GM19452 (cell line): ENCODE measurements at regions not wholly inside any gene's neighbourhood (a gene's known extent, or its start where the extent isn't known, plus 50 kb on each side); places are given as distances from the start of the nearest gene placed in this dataset.
"Not testable (repeated sequence)": the region's sequence is repeated elsewhere in the genome, so short reads cannot be mapped to it uniquely, and the experiment has no call there.

ENCODE experiments used
- ATAC-seq: cut with Tn5 transposase; IDR thresholded peaks from one replicate; pipeline ENCODE4 v1.9.1; 2021; ENCODE audit not compliant: unreplicated experiment

DNA sequence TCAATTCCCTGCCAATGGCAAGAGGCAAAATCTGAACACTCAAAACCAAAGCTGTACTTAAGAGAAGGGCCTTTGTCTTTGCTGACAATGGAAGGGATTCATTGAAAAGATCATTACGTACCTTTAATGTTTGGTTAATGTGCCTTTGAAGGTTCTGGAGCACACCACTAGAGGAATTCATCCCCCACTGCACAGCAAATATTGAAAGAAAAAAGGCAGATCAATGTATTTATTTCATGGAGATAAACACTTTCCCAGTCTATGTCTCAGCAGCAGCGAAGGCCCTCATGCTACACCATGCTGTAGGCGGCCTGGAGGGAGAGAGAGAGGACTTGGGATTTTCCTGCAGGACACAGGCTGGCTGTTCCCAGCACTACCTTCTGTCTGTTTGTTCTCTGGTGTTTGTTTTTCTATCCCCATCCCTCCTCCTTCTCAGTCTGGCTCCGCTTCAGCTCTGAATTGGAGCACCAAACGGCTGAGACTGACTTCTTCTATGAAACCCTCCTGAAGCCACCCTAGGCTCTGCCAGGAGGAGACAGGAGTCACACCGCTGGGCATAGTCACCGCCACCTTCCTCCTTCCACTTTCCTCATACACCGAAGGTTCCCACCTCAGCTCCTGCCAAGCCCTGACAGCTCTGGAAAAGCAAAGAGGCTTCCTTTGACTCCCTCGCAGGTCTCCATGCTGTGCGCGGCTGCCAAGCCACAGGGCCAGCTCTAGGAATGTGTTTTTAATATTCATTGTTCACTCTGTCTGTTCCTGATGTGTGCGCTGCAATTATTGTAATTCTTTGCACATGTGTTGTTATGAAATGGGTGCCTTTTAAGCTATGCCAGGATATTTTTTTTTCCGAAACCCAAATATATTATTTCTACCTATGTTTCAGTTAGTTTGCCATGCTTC, 301.5 kb downstream of the FZD1 start:
- ATAC-seq = no peak

DNA sequence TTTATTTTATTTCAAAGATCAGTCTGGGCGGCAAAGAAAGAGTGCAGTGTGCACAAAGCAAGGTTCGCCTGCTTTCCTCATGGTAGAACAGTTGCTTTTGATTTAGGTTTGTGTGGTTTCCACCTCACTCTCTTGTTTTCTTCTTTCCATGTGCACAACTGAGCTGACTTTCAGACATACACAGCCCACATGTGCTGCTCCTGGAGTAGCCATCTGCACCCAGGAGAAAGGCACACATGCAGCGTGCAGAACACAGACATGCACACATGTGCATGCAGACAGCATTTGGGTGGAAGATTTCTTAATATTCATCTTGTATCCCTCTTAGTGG, 302.1 kb downstream of the FZD1 start:
- no peak for ATAC-seq

GRCh38 chr7:91567081-91568012, 303.1 kb downstream of the FZD1 start:
- ATAC-seq = no peak

DNA sequence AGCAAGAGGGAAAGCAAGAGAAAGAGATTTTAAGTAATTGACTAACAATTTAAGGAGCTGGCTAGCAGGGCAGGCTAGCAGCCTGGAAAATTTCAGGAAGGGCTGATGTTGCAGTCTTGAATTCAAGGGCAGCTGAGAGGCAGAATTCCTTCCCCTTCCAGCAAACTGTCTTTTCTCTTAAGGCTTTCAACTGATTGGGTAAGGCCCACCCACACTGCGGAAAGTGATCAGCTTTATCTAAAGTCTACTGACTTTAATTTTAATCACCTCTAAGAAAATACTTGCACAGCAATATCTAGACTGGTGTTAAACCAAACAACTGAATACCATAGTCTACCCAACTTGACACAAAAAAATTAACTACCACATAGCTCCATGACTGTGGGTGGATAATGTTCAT, 303.9 kb downstream of the FZD1 start:
- ATAC-seq = no peak

GRCh38 chr7:91569728-91570457, 305.7 kb downstream of the FZD1 start:
- ATAC-seq = no peak

DNA sequence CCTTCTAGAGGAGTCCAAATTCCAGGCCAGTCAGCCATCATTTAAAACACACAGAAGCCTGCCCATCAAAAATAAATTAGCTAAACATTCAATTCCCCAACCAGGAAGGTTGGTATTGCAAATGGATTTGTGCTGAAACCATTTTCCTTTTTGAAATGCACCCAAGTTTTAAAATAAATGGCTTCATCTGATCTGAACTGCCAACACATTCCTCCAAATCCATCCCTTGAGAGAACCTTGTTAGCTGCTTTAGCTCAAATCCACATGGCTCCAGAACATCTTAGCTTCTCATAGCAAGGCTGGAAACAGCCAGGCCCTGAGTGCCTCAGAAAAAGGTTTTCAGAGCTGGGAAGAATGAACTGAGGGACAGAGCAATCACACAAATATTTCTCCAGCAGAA, 306.3 kb downstream of the FZD1 start:
- no peak for ATAC-seq

- no peak for ATAC-seq
These were observed 307.4 kb downstream of the FZD1 start for GRCh38 chr7:91571601-91572000.

DNA sequence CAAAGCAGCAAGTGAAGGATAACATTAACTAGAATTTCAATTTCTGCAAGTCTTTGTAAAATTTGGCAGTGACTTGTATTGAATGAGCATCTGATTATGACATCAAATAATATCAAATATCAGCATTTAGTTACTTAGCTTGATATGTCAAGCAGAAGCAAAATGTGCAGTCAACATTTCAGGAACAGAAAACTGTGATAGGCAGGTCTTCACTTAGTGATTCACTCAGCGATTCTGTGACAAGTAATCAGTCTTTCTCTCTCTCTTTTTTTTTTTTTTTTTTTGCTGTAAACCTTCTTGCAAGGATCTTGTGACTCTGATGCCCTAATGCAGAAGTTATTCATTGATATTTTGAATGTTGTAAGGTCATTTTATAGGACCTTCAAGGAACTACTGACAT, 307.1 kb downstream of the MTERF1 start:
- no peak for ATAC-seq

DNA sequence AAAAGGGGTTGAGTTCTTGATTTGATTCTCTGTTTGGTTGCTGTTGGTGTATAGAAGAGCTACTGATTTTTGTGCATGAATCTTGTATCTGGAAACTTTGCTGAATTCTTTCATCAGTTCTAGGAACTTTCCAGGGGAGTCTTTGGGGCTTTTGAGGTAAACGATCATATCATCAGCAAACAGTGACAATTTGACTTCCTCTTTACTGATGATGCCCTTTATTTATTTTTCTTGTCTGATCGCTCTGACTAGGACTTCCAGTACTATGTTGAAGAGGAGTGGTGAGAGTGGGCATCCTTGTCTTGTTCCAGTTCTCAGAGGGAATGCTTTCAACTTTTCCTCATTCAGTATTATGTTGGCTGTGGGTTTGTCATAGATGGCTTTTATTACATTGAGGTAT, 304.0 kb downstream of the MTERF1 start:
- not testable (repeated sequence) for ATAC-seq

GRCh38 chr7:91579837-91580236, 300.7 kb downstream of the MTERF1 start:
- no peak for ATAC-seq

DNA sequence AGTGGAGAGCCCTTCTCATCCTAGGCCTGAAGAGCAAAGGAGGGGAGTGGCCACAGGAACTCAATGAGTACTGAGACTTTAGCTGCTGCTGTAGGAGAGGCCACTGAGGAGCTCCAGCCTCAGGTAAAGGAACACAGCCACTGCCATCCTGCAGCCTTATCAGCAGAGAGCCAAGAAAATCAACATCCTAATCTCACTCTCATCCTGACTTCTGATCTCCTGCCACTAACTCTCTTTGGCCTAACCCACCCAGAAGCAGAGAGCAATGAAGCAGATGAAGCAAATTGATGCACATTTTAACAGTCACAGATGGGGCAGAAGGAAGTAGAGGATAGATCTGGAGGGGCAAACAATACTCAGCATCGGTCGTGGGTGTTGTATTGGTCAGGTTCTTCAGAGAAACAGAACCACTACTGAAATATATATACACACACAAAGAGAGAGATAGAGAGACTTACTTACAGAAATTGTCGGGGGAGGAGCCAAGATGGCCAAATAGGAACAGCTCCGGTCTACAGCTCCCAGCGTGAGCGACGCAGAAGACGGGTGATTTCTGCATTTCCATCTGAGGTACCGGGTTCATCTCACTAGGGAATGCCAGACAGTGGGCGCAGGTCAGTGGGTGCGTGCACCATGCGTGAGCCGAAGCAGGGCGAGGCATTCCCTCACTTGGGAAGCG, 297.6 kb downstream of the MTERF1 start:
- ATAC-seq = no peak

GRCh38 chr7:91596287-91596686, 284.2 kb downstream of the MTERF1 start:
- ATAC-seq = no peak

DNA sequence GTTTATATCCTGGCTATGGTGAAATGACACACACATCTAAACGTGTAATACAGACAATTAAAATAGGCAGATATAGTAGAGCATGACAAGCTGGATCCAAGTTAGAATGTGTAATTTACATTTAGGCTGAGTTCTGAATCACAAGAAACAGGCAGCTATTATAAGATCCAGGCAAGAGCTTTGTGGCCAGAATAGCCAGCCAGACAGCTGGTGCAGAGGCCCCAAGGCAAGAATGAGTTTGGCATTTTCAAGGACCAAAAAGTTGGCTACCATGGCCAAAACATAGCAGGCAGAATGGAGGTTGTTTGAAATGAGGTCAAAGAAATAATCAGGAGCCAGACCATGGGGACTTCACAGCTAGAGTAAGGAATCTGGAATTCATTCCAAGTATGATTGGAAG, 281.7 kb downstream of the MTERF1 start:
- no peak for ATAC-seq

DNA sequence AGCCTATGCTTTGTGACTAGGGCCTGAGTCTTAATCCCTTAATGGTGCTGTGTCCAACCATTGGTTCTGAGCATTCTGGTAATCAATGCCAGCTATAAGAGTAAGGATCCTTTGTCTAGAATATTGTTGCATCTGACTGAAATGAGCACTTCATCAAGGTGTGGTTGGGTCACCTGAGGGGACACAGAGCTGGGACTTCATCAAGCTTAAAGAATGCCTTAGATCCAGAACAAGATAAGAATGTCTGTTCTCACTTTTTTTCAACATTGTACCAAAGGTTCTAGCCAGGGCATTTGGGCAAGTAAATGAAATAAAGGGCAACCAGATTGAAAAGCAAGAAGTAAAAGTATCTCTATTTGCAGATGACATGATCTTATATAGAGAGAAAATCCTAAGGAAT, 280.4 kb downstream of the MTERF1 start:
- no peak for ATAC-seq

GRCh38 chr7:91603707-91604106, 276.8 kb downstream of the MTERF1 start:
- ATAC-seq = no peak

DNA sequence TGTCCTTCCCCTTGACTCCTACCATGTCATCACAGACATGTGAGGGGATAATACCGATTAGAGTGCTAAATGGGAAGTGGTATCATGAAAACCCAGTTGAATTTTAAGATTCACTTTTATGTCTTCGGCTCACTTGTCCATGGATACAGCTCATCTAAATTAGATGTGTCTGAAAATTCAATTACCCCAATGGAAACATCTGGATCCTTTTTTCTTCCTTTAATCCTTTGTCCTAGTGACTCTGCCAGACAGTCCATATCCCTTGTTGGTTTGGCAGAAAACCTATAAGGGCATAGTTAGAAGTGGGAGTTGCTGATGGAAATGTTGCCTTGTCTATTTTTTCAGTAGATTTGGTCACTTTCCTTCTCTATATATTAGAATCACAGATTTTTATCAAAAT, 271.9 kb downstream of the MTERF1 start:
- ATAC-seq = no peak

- no peak for ATAC-seq
These were observed 271.0 kb downstream of the MTERF1 start for GRCh38 chr7:91609525-91609924.

DNA sequence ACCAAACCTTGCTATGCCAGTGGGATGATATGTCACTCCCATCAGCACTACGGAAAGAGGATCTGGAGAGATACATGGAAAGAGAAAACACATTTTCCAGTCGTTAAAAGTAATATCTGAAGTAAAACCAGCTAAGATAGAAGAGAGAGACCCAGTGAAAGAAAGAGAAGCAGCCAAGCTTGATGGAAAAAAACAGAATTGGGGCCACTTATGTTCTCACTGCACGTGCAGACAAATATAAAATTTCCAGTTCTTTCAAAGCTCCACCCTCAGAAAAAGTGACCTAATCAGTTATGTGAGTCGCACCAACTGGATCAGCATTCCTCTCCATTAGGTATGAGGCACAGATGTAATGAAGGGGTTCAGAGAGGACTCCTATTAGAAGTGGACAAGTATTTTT, 266.1 kb downstream of the MTERF1 start:
- no peak for ATAC-seq

- no peak for ATAC-seq
These were observed 261.4 kb downstream of the MTERF1 start for GRCh38 chr7:91618776-91619765.

GRCh38 chr7:91620827-91621226, 259.7 kb downstream of the MTERF1 start:
- no peak for ATAC-seq
